Astrocyte of the cerebellum (primary cell): ENCODE measurements at regions not wholly inside any gene's neighbourhood (a gene's known extent, or its start where the extent isn't known, plus 50 kb on each side); places are given as distances from the start of the nearest gene placed in this dataset.
"Not testable (repeated sequence)": the region's sequence is repeated elsewhere in the genome, so short reads cannot be mapped to it uniquely, and the experiment has no call there.

Experiments used
- DNase-seq: peaks from one replicate; pipeline ENCODE4 v3.0.0-alpha.2; 2011; ENCODE audit warnings: low read depth
- H3K4me3 ChIP-seq: 2 replicates; pipeline ENCODE4 v1.5.1; 2011; ENCODE audit warnings: mild to moderate bottlenecking, low read depth, low read length, moderate library complexity
- in situ Hi-C: cut with HindIII; loops from 2 replicates; pipeline ENCODE4 v1.10.0; 2017; ENCODE audit warnings: low sequenced_read_pairs
- TF ChIP-seq, protein P1 (sequence below): IDR thresholded peaks from 2 replicates; pipeline ENCODE4 v1.5.1; 2012; ENCODE audit warnings: low read length, low read depth, moderate library complexity, mild to moderate bottlenecking; ENCODE audit errors: missing control alignments

DNA sequence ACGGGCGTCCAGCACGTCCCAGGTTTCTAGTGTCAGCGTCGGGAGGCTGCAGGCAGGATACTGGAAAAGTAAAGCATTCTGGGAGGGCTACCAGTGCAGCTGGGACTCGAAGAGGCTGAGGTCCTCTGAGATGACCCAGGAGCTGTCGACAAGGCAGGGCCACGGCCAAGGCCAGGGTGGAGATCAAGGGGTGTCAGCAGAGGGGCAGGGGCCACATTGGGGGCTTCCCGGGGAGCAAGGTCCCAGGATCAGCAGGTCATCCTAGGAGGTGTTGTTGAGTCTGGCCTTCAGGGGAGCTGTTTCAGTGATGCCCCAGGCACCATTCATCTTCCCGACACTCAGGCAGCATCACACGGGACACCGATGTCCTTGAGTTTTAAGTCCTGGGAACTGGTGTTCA is 377.8 kb upstream of the SFSWAP start:
- DNase-seq, result no peak
- no peak overlapping the region for H3K4me3 ChIP-seq
- in situ Hi-C loops, result no loop called here
- TF ChIP-seq, protein P1, sequence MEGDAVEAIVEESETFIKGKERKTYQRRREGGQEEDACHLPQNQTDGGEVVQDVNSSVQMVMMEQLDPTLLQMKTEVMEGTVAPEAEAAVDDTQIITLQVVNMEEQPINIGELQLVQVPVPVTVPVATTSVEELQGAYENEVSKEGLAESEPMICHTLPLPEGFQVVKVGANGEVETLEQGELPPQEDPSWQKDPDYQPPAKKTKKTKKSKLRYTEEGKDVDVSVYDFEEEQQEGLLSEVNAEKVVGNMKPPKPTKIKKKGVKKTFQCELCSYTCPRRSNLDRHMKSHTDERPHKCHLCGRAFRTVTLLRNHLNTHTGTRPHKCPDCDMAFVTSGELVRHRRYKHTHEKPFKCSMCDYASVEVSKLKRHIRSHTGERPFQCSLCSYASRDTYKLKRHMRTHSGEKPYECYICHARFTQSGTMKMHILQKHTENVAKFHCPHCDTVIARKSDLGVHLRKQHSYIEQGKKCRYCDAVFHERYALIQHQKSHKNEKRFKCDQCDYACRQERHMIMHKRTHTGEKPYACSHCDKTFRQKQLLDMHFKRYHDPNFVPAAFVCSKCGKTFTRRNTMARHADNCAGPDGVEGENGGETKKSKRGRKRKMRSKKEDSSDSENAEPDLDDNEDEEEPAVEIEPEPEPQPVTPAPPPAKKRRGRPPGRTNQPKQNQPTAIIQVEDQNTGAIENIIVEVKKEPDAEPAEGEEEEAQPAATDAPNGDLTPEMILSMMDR, result no peak

DNA sequence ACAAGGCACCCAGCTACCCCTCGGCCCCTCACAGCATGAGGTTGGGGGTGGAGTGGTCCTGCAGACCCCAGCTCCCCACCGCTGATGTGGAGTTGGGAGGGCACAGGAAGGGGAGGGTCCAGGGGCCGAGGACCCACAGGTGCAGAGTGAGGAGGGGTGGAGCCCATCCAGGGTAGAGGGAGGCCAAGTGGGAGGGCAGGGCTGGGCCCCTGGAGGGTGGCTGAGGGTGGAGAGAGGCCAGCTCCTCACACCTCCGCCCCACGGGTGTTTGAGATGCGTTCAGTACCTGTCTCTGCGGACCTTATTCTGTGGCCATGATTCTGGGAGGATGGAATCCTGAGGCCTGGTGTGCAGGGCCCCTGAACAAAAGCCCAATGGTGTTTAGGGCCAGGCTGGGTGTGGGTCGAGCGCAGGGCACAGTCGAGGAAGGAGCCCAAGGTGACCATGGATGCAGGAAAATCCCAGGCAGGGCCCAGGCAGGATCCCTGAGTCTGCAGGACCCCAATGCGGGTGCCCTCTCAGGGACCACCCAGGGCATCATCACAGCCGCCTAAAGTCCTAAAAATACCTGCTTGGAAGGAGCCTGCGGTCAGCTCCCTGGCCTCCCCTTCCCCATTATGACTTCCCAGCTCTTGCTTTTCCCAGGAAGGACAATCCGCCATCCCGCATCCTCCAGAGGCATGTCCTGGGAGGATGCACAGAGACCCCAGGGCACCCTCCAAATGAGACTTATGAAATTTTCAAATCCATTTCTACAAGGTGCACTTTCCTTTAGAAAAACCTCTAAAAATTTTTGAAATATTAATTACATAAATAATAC is 377.1 kb upstream of the SFSWAP start:
- TF ChIP-seq, protein P1, result no peak
- in situ Hi-C loops, result no loop called here
- DNase-seq, result no peak

DNA sequence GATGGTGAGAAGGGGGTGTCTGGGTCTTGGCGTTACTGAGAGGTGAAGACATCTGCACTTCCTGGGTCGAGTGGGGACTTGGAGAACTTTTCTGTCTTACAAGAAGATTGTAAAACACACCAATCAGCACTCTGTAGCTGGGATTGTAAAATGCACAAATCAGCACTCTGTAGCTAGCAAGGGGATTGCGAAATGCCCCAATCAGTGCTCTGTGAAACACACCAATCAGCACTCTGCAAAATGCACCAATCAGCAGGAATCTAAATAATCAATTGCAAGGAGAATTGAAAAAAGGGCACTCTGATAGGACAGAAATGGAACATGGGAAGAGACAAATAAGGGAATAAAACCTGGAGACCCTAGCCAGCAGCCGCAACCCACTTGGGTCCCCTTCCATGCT is 376.1 kb upstream of the SFSWAP start:
- no peak for DNase-seq
- H3K4me3 ChIP-seq, result no peak overlapping the region
- TF ChIP-seq, protein P1, result no peak
- in situ Hi-C loops, result no loop called here

More for the DNA sequence above, 377.1 kb upstream of the SFSWAP start:
- no peak overlapping the region for H3K4me3 ChIP-seq

GRCh38 chr12:131335456-131335855 is 375.4 kb upstream of the SFSWAP start:
- in situ Hi-C loops, result no loop called here
- no peak for DNase-seq
- TF ChIP-seq, protein P1, result no peak
- no peak overlapping the region for H3K4me3 ChIP-seq

- in situ Hi-C loops, DNase-seq, H3K4me3 ChIP-seq: not testable (repeated sequence)
Measured at GRCh38 chr12:131337861-131338260, 373.0 kb upstream of the SFSWAP start.

GRCh38 chr12:131340616-131341210 is 370.2 kb upstream of the SFSWAP start:
- TF ChIP-seq, protein P1, result no peak
- DNase-seq, result no peak
- in situ Hi-C loops, result no loop called here

DNA sequence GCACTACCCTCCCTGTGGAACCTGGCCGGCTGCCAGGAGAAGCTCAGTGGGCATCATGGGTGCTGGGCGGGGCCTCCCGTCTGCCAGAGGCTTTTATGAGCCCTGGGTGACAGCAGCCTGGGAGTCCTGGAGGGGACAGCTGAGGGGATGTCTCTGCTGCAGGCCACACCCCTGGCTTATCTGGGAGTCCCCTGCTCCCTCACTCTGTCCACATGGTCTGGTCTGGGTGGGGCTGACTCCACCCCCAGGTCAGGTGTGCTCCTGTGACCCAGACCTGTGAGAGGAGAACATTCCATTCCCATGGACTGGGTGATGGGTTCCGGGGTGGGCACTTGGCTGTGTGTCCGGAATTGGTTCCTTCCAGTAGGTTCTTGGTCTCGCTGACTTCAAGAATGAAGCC is 369.3 kb upstream of the SFSWAP start:
- in situ Hi-C loops, DNase-seq, H3K4me3 ChIP-seq: not testable (repeated sequence)

More at GRCh38 chr12:131340616-131341210, 370.2 kb upstream of the SFSWAP start:
- H3K4me3 ChIP-seq, result no peak overlapping the region

- in situ Hi-C loops, DNase-seq, H3K4me3 ChIP-seq: not testable (repeated sequence)
Measured at GRCh38 chr12:131343436-131343835, 367.5 kb upstream of the SFSWAP start.

GRCh38 chr12:131344715-131345520 is 366.0 kb upstream of the SFSWAP start:
- in situ Hi-C loops, DNase-seq, H3K4me3 ChIP-seq: not testable (repeated sequence)
